Smooth muscle cell (in vitro differentiated cells): ENCODE measurements at regions not wholly inside any gene's neighbourhood (a gene's known extent, or its start where the extent isn't known, plus 50 kb on each side); places are given as distances from the start of the nearest gene placed in this dataset.

Experiments
- DNase-seq: peaks from one replicate; lab custom pipeline; 2025; ENCODE audit not compliant: unreplicated experiment; lab: John Stamatoyannopoulos, UW
- H2AFZ ChIP-seq: fragments of 200-600 bp; sonication (generic); 2 replicates; pipeline ENCODE4 v1.6.0; 2016; ENCODE audit warnings: antibody characterized with exemption, low read depth, mild to moderate bottlenecking
- H3F3A ChIP-seq: fragments of 200-600 bp; sonication (generic); 2 replicates; pipeline ENCODE4 v1.6.0; 2017; ENCODE audit warnings: antibody characterized with exemption, low read depth
- H3K27ac ChIP-seq: fragments of 200-600 bp; sonication (generic); 2 replicates; pipeline ENCODE4 v1.5.1; 2016; ENCODE audit warnings: low read depth, mild to moderate bottlenecking
- H3K27me3 ChIP-seq: fragments of 200-600 bp; sonication (generic); 2 replicates; pipeline ENCODE4 v1.6.1; 2016; ENCODE audit warnings: low read depth, mild to moderate bottlenecking
- H3K36me3 ChIP-seq: fragments of 200-600 bp; sonication (generic); 2 replicates; pipeline ENCODE4 v1.5.1; 2016; ENCODE audit warnings: low read depth
- H3K4me1 ChIP-seq: fragments of 200-600 bp; sonication (generic); 2 replicates; pipeline ENCODE4 v1.5.1; 2016; ENCODE audit warnings: low read depth
- H3K4me2 ChIP-seq: fragments of 200-600 bp; sonication (generic); 2 replicates; pipeline ENCODE4 v1.6.0; 2016; ENCODE audit warnings: mild to moderate bottlenecking
- H3K4me3 ChIP-seq: fragments of 200-600 bp; sonication (generic); 2 replicates; pipeline ENCODE4 v1.5.1; 2016; ENCODE audit warnings: mild to moderate bottlenecking
- H3K79me2 ChIP-seq: fragments of 200-600 bp; sonication (generic); 2 replicates; pipeline ENCODE4 v1.6.0; 2016; ENCODE audit warnings: low read depth, mild to moderate bottlenecking
- H3K9ac ChIP-seq: fragments of 200-600 bp; sonication (generic); 2 replicates; pipeline ENCODE4 v1.6.0; 2016; ENCODE audit warnings: low read depth
- H3K9me3 ChIP-seq: fragments of 200-600 bp; sonication (generic); replicated peaks from 2 replicates; pipeline ENCODE4 v1.5.1; 2016; ENCODE audit warnings: low read depth
- H4K20me1 ChIP-seq: fragments of 200-600 bp; sonication (generic); 2 replicates; pipeline ENCODE4 v1.6.0; 2016; ENCODE audit warnings: low read depth
- CTCF ChIP-seq: fragments of 200-600 bp; sonication (generic); IDR thresholded peaks from 2 replicates; pipeline ENCODE4 v1.5.1; 2017; ENCODE audit warnings: borderline replicate concordance, mild to moderate bottlenecking, antibody characterized with exemption; ENCODE audit not compliant: insufficient read depth, poor library complexity, severe bottlenecking
- WGBS: methylation state at CpG from one replicate; pipeline ENCODE4 v1.1.7; 2016; ENCODE audit warnings: low lambda C conversion rate; 5-methylcytosine and 5-hydroxymethylcytosine counted together

- Histone ChIP-seq H3F3A (no peaks in the 10 kb centered on the region), H3K4me1 (no peaks in the 10 kb centered on the region), H3K27me3 (no peaks in the 10 kb centered on the region), H4K20me1 (no peaks in the 10 kb centered on the region), H3K4me2 (no peak overlapping the region), H3K27ac (no peak overlapping the region), H3K9me3 (no peaks in the 10 kb centered on the region), H3K9ac (no peak overlapping the region), H3K36me3 (no peaks in the 10 kb centered on the region), H3K79me2 (no peaks in the 10 kb centered on the region), H2AFZ (no peak overlapping the region), H3K4me3 (no peak overlapping the region)
- no peak for DNase-seq
- no peak for TF ChIP-seq CTCF
- 97% methylated on average over 1 of the region's 1 CpG for WGBS
Measured at GRCh38 chr12:125738211-125738610, 673.0 kb downstream of the AACS start.

DNA sequence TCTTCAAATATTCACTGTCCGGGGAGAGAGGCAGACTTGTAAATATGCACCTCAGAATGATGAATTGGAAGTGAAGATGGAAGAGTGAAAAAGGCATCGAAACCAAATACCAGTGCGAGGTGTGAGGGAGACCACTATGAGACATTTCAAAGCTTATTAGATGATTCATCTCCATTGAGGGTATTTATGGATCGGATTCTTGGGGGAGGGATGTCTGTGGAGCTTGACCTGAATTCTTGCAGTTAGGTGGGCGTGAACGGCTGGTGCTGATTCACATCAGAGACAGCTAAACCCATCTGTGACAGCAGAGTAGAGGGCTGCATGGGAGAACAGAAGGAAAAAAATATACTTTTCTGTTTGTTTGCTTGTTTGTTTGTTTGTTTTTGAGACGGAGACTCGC lies 677.2 kb downstream of the AACS start:
- Histone ChIP-seq H3K4me1 (no peaks in the 10 kb centered on the region), H4K20me1 (no peaks in the 10 kb centered on the region), H3K4me3 (no peak overlapping the region), H3K9ac (no peak overlapping the region), H3F3A (no peaks in the 10 kb centered on the region), H2AFZ (no peak overlapping the region), H3K27me3 (no peaks in the 10 kb centered on the region), H3K79me2 (no peaks in the 10 kb centered on the region), H3K9me3 (no peaks in the 10 kb centered on the region), H3K36me3 (no peaks in the 10 kb centered on the region), H3K27ac (no peak overlapping the region), H3K4me2 (no peak overlapping the region)
- TF ChIP-seq CTCF: no peak
- DNase-seq: no peak
- 84% methylated on average over 8 of the region's 8 CpGs for WGBS

GRCh38 chr12:125744201-125744600 lies 679.0 kb downstream of the AACS start:
- TF ChIP-seq CTCF: no peak
- Histone ChIP-seq H3K27ac (no peak overlapping the region), H4K20me1 (no peaks in the 10 kb centered on the region), H3F3A (no peaks in the 10 kb centered on the region), H3K9me3 (no peaks in the 10 kb centered on the region), H3K4me1 (no peaks in the 10 kb centered on the region), H3K27me3 (no peaks in the 10 kb centered on the region), H3K79me2 (no peaks in the 10 kb centered on the region), H3K36me3 (no peaks in the 10 kb centered on the region), H3K4me3 (no peak overlapping the region), H2AFZ (no peak overlapping the region), H3K9ac (no peak overlapping the region), H3K4me2 (no peak overlapping the region)
- WGBS: 91% methylated on average over 4 of the region's 4 CpGs
- no peak for DNase-seq

- Histone ChIP-seq H3K27me3 (no peaks in the 10 kb centered on the region), H3K4me1 (no peaks in the 10 kb centered on the region), H3K36me3 (no peaks in the 10 kb centered on the region), H3K4me3 (no peak overlapping the region), H4K20me1 (no peaks in the 10 kb centered on the region), H2AFZ (no peak overlapping the region), H3K9ac (no peak overlapping the region), H3K27ac (no peak overlapping the region), H3K9me3 (no peaks in the 10 kb centered on the region), H3K79me2 (no peaks in the 10 kb centered on the region), H3K4me2 (no peak overlapping the region), H3F3A (no peaks in the 10 kb centered on the region)
- 56% methylated on average over 2 of the region's 2 CpGs for WGBS
- DNase-seq: no peak
- TF ChIP-seq CTCF: no peak
Measured at GRCh38 chr12:125755512-125755911, 690.3 kb downstream of the AACS start.
